GDM1 (cell line): ENCODE measurements at regions not wholly inside any gene's neighbourhood (a gene's known extent, or its start where the extent isn't known, plus 50 kb on each side); places are given as distances from the start of the nearest gene placed in this dataset.
"Not testable (repeated sequence)": the region's sequence is repeated elsewhere in the genome, so short reads cannot be mapped to it uniquely, and the experiment has no call there.

Source experiments
- DNase-seq: peaks from one replicate; lab custom pipeline; 2025; lab: John Stamatoyannopoulos, UW

GRCh38 chr13:50452028-50452427, 391.5 kb downstream of the DLEU7 start:
- no peak for DNase-seq

GRCh38 chr13:50452756-50453155, 390.7 kb downstream of the DLEU7 start:
- DNase-seq, result no peak

GRCh38 chr13:50453188-50453587, 390.3 kb downstream of the DLEU7 start:
- no peak for DNase-seq

GRCh38 chr13:50456111-50456510, 387.4 kb downstream of the DLEU7 start:
- DNase-seq, result no peak

GRCh38 chr13:50457415-50458393, 385.8 kb downstream of the DLEU7 start:
- no peak for DNase-seq

GRCh38 chr13:50459046-50459445, 384.4 kb downstream of the DLEU7 start:
- no peak for DNase-seq

- no peak for DNase-seq
Measured at GRCh38 chr13:50459658-50460057, 383.8 kb downstream of the DLEU7 start.

- DNase-seq, result no peak
Measured at GRCh38 chr13:50460358-50460757, 383.1 kb downstream of the DLEU7 start.

GRCh38 chr13:50461189-50461588, 382.3 kb downstream of the DLEU7 start:
- no peak for DNase-seq

GRCh38 chr13:50463719-50464118, 379.8 kb downstream of the DLEU7 start:
- DNase-seq, result no peak

- DNase-seq, result no peak
Measured at GRCh38 chr13:50464349-50465251, 378.9 kb downstream of the DLEU7 start.

GRCh38 chr13:50466456-50466855, 377.0 kb downstream of the DLEU7 start:
- DNase-seq, result no peak

GRCh38 chr13:50467156-50468110, 376.1 kb downstream of the DLEU7 start:
- no peak for DNase-seq

GRCh38 chr13:50468849-50469669, 374.4 kb downstream of the DLEU7 start:
- DNase-seq, result no peak

- not testable (repeated sequence) for DNase-seq
Measured at GRCh38 chr13:50473050-50473449, 370.4 kb downstream of the DLEU7 start.

- DNase-seq, result no peak
Measured at GRCh38 chr13:50474088-50474662, 369.3 kb downstream of the DLEU7 start.

- DNase-seq, result no peak
Measured at GRCh38 chr13:50476577-50477285, 366.8 kb downstream of the DLEU7 start.

GRCh38 chr13:50481936-50482335, 361.6 kb downstream of the DLEU7 start:
- no peak for DNase-seq

GRCh38 chr13:50483416-50483815, 360.1 kb downstream of the DLEU7 start:
- no peak for DNase-seq
